Retinal pigment epithelial cell (primary cell): ENCODE measurements at regions not wholly inside any gene's neighbourhood (a gene's known extent, or its start where the extent isn't known, plus 50 kb on each side); places are given as distances from the start of the nearest gene placed in this dataset.

Experiments
- DNase-seq: peaks from one replicate; pipeline ENCODE4 v3.0.0-alpha.2; 2010; ENCODE audit warnings: low read depth
- H3K4me3 ChIP-seq: 2 replicates; pipeline ENCODE4 v1.5.1; 2011; ENCODE audit warnings: mild to moderate bottlenecking, low read length, control low read depth, moderate library complexity
- CTCF ChIP-seq: conservative IDR thresholded peaks from 2 replicates; pipeline ENCODE4 v1.5.1; 2011; ENCODE audit warnings: low read depth, low read length, control low read depth, inconsistent platforms

GRCh38 chr6:116982401-116982800 is 105.4 kb downstream of the RFX6 start:
- TF ChIP-seq CTCF: no peak
- H3K4me3 ChIP-seq: no peak overlapping the region
- no peak for DNase-seq

GRCh38 chr6:116983375-116983774 is 106.3 kb downstream of the RFX6 start:
- TF ChIP-seq CTCF: no peak

GRCh38 chr6:116986819-116987218 is 109.8 kb downstream of the RFX6 start:
- no peak for TF ChIP-seq CTCF
- no peak overlapping the region for H3K4me3 ChIP-seq
- no peak for DNase-seq

More at GRCh38 chr6:116983375-116983774, 106.3 kb downstream of the RFX6 start:
- H3K4me3 ChIP-seq: no peak overlapping the region
- no peak for DNase-seq

- TF ChIP-seq CTCF: no peak
- H3K4me3 ChIP-seq: no peak overlapping the region
- DNase-seq: no peak
These were observed 113.6 kb downstream of the RFX6 start for GRCh38 chr6:116990679-116991078.

- TF ChIP-seq CTCF: no peak
- no peak overlapping the region for H3K4me3 ChIP-seq
- no peak for DNase-seq
These were observed 115.5 kb downstream of the RFX6 start for GRCh38 chr6:116992546-116992945.

- DNase-seq: no peak
- no peak overlapping the region for H3K4me3 ChIP-seq
- no peak for TF ChIP-seq CTCF
These were observed 117.4 kb downstream of the RFX6 start for GRCh38 chr6:116994447-116994846.

- TF ChIP-seq CTCF: no peak
- H3K4me3 ChIP-seq: no peak overlapping the region
- no peak for DNase-seq
These were observed 119.8 kb downstream of the RFX6 start for GRCh38 chr6:116996842-116997241.
